ENCODE measurements at regions not wholly inside any gene's neighbourhood (a gene's known extent, or its start where the extent isn't known, plus 50 kb on each side); places are given as distances from the start of the nearest gene placed in this dataset.
"Not testable (repeated sequence)": the region's sequence is repeated elsewhere in the genome, so short reads cannot be mapped to it uniquely, and the experiment has no call there.

DNA sequence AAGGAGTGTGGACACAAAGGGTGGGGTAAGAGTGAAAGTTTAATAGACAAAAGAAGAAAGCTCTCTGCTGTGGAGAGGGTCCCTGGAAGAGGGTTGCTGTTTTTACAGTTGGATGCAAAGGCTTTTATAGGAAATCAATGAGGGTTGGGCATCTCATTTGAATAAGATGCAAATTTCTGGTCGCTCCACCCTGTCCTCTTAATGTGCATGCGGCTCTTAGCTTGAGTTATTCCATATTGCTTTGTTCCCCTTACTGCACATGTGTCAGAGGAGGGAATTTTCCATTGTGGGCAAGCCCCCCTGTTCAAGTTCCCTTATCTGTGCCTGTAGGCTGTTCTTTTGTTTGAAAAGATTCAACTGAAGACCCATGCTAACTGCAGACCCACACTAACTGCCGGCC, 326.5 kb downstream of the BCL11A start:
- DNase-seq: no peak

DNA sequence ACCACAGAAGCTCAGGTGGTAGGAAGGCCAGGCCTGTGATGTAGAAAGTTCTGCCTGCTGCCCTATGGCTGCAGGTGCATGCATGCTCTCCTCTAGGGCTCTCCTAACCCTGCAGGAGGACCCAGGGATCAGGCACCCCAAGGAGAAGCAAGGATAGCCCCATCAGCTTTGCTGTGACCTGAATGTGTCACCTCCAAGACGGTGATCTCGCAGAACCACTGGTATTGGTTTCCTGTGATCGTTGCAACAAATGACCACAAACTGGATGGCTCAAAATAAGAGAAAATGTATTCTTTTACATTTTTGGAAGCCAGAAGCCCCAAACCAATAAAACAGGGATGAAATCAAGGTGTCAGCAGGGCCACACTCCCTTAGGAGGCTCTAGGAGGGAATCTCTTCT, 327.3 kb downstream of the BCL11A start:
- DNase-seq: no peak

DNA sequence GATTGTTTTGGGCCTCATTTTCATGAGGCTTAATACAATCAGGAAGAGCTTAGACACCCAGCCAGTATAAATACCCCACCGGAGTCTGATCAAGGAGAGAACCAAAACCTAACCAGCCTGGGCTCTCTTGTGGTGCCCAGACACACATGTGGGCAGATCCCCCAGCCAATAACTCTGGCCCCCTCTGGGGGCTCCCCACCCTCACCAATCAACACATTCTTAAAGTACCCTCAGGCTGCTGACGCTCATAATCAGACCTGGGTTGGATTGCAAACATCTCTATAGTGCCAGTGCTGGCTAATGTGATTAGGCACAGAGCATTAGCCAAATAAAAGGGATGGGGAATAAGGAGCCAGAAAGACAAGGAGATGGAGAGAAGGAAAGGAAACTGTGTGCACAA, 329.6 kb downstream of the BCL11A start:
- DNase-seq: no peak

DNA sequence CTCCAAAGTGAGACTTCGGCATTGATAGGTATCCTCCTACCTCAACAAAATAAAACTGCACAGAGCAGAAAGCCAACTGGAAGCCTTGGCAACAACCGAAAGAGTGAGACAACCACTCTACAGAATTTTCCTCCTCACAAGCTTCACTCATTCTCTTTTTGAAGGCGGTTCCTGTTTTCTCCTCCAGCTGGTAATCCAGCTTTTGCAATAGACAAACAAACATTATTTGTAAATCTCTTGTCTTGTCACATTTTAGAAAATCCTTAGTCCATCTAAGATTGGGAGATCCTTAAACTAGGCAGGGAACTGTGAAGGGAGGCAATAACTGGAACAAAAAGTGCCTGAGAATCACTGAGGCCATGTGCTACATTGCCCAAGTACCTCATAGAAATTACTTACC, 332.4 kb downstream of the BCL11A start:
- DNase-seq: no peak

DNA sequence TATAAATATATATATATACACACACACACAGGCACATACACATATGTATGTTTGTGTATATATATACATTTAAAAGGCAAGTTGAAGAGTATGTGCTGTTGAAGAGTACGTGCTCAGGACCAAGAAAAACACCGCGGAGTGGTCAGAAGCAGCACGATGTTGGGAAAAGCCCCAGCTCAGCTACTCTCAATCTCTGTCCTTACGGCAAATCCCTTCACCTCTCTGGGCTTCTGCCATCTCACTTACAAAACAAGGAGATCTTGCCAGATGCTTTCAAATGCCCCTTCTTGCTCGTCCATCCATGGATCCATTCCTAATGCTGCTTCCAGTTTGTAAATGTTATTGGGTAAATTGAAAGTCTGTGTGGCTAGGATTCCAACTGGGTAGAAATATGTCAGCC, 333.9 kb downstream of the BCL11A start:
- no peak for DNase-seq

DNA sequence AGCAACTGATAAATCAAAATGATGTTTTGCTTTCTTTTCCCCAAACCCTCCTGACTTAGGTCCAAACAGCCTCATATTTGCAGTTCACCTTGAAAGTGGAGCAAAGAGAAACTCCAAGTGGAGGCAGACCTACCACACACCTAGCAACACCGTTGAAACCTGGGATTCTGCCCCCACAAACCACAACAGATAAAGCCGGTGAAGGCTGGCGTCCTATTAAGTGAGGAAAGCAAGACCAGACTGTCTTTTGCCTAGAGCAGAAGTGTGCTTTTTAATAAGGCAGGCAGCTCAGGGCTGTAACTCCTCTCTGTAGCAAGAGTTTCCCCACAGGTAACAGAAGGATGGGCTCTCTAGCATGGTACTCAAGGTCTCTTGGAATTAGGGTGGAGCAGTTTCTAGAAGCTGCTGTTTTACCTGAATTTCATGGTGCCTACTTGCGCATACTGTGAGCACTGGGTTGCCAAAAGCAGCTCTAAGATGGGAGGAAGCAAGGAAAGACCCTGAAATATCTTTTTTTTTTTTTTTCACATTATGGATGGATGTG, 336.9 kb downstream of the BCL11A start:
- no peak for DNase-seq

DNA sequence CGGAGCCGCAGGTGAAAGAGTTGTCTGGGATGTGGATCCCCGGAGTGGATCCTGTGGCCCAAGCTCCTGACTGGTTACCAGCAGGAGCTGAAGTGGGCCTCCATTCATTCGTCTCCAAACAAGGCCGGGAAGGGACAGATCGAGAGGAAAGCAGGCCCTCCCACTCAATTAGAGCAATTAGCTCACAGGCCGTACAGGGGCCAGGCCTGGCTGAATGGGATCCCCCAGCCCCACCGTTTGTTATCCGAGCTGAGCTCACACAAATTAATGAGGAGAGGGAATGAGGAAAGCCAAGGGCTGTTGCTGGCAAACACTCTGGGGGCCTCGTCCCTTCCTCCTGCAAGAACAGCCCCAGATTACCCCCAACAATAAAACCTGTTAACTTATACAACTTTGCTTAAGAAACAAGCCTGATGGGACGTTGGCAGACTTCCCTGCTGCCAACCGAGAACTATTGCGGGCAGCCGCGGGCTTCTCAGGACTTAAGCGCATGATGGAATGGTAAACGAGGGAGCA, 338.0 kb downstream of the BCL11A start:
- no peak for DNase-seq

DNA sequence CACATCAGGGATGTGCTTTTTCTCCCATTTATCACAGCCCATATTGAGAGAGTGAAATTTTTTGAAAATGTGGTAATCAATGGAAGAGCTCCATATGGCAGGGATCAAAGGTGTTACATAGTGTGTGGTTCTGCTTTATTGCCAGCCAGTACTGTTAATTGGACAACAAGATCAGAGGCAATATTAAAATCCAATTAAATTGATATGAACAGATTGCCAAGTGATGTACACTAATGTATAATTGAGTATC, 338.9 kb downstream of the BCL11A start:
- no peak for DNase-seq

DNA sequence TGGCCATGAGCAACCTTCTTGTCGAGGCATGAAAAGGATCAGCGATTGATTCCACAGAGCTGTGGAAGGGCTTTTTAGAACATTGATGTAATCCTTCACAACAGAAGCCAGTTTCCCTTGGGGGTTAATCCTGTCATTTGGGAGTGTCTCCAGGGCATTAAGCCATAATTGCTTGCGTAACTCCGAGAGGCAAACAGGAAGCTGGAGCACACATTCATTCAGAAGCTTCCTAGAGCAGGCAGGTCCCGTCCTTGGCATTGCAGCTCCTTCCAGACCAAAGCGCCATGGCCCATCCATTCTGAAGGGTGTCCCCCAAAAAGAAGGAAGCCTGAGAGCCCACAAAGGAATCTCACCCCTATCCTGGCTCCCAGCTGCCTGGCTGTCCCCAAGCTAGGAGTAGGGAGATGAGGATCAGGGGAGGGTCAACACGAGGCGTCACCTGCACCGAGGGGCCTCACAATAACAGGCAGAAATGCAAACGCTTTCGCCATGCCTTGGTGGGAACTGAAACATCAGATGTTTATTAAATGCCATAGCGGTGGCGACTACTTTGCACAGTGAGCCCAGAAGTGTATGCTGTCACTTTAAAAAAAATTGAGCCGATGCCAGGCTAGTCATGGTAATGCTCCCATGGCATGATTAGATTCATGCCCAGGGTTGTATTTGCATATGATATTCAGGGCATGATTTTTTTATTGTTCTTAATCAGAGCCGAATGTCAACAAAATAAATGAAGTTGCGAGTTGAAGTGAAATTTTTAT, 339.4 kb downstream of the BCL11A start:
- DNase-seq: peak; percentile 64

DNA sequence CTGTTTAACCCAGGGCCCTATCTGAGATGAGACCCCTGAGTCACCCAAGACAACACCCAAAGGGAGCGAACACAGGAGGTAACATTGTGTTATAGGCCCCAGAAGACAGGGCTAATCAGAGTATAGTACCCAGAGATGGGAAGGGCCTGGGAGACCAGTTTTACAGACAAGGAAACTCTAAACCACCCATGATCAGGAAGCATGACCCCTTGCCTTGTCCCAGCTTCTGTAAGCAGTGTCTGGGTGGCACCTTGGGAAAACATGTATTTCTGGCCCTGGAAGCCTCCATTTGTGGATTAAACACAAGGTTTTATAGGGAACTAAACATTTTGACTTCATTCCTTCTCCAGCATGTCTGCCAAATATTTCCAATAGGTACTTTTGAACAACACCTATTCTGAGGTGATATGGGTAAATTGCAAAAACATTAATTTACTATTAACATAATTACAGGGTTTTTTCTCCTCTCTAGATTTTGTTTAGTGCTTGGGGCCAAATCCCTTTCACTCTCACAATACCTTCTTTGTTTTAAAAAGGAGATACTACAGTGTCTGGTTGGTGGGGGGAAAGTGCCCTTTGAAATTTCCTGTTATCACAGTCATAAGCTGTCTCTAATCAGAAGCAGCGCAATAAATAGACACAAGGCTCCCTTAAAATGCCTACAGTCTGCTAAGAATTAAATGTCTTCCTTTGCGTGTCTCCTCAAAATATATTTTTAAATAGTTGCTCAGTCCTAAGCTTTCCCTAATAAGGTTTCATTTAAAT, 341.1 kb downstream of the BCL11A start:
- no peak for DNase-seq

DNA sequence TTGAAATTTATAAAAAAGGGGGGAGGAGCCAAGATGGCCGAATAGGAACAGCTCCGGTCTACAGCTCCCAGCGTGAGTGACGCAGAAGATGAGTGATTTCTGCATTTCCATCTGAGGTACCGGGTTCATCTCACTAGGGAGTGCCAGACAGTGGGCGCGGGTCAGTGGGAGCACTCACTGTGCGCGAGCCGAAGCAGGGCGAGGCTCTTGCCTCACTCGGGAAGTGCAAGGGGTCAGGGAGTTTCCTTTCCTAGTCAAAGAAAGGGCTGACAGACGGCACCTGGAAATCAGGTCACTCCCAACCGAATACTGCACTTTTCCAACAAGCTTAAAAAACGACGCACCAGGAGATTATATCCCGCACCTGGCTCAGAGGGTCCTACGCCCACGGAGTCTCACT, 364.4 kb downstream of the BCL11A start:
- not testable (repeated sequence) for DNase-seq

DNA sequence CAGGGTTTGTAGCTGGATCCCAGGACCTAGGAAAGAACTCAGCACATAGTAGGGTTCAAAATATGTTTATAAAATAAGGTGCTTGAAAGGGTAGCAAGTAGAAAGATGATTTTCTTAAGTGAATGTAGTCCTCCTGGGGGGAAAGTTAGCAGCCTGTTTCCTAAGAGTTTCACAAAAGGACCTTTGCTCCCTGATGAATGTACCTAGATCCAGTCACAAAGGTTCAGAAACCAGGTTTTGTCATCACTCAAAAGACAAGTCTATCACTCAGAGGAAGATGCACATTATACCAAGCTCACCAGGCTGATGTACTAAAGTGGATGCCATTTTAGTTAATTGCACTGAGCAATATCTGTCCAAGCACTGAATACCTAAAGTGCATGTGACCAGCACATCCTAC, 378.2 kb downstream of the BCL11A start:
- no peak for DNase-seq

DNA sequence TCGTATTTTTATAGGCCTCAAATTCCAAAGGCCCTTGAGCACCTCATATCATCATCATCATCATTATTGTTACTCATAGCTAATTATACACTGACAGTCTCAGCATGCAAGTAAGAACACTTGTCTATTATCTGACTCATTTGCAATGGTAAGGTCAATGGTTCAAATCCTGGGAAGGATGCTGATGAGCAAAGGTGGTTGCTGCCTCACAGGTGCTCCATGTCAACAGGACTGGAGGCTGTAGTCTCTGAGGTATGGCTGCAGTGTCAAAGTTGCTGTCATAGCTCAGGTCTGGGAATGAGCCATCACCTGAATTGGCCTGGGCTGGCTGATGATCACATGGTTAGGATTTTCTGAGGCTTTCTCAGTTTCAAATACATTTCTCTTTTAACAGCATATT, 379.3 kb downstream of the BCL11A start:
- DNase-seq: no peak

DNA sequence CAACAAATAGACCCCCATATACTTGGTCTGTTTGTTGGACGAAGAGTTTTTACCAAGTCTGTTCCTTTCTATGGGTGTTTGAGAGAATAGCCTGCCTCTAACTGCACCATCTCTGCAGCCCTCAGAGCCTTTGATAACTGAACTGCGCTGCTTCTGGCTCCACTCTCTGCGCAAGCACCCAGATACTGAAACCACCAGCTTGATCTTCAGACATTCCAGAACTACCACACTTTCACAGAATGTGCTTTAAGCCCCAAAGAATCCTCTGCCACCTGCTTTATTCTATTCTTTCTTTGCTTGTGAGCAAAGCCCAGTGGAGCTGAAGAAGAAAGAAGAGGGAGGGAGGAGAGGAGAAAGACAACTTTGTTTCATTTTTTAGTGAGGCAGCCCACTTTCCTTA, 380.7 kb downstream of the BCL11A start:
- no peak for DNase-seq

DNA sequence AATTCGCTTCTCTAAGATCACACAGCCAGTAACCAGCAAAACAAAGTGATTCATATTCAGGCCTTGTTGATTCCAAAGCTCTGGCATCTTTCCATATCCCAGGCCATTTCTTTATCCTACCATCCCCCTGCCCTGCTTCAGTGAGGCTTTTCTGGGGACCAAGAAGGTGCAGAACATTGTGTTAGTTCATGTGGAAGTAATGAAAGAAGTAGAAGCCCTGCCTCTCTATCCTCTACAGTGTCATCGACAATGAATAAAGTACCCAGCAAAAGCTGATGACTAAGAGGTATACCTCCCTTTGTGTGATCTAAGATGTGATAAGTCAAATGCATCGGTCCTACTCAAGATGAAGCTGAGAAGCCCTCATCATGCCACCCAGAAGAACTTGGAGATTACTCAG, 383.2 kb downstream of the BCL11A start:
- no peak for DNase-seq

DNA sequence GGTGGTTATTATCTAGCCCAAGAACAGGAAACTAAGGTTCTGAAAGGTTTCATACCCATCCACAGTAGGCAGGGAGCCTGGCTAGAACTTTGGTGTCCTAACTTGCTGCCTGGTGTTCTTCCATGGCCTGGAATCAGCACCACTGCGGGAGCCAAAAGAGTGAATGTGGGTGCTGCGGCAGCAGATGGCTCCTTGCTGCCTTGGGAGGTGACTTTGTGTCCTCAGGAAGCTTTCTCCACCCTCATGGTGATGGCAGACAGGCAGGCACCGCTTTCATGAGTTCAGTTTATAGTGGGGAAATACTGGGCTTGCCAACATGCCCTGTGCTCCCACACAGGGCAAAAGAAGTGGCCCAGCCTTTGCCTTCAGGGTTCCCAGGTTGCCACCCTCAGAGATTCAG, 385.2 kb downstream of the BCL11A start:
- DNase-seq: no peak

DNA sequence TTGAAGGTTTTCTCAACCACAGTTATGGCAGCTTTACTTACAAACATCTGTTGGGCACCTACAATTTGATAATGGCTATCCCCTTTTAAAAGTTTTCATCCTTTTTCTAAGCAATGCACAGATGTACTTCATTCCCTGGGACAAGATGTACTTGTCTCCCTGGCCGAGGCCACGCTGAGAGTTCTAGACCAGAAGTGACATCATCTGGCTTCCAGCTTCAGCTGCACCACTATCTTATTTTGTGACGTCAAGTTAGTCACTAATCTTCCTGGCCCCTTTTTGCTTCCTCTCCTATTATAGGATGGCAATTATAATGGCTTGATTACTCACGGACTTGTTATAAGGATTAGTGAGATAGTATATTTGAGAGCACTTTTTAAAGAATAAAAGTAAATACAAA, 386.4 kb downstream of the BCL11A start:
- DNase-seq: no peak

DNA sequence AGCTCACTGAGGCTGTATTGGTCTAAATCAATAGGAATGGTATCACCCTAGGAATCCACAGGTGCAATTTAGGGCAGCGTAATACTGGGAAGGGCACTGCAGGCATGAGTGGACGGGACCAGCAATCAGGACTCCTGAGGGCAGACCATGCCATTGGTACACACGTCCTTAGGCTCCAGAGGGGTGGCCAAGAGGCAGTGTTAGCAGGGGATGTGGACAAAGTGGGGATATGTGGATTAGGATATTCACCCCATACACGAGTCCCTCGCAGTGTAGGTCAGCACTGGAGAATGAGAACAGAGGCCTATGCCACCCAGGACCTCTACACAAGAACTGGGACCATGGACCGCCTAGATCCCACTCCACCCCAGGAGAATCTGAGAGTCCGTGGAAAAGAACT, 389.8 kb downstream of the BCL11A start:
- no peak for DNase-seq

DNA sequence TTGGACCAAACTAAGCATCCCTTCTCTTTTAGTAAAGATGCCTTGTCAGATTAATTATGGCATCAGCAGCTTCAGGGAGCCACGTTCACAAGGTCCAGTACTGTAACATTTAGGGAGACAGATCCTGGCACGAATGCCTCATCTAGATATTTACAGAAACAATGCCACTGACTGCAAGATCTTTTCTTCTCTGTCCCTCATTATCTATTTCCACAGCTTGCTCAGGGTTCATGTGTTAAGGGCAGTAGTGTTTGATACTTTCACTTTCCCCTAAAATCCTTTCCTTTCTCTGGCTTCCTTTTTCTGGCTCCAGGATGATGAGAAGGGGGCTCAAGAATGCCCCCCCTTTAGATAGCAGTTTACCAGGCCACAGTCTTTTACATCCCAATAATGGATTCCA, 393.9 kb downstream of the BCL11A start:
- no peak for DNase-seq

DNA sequence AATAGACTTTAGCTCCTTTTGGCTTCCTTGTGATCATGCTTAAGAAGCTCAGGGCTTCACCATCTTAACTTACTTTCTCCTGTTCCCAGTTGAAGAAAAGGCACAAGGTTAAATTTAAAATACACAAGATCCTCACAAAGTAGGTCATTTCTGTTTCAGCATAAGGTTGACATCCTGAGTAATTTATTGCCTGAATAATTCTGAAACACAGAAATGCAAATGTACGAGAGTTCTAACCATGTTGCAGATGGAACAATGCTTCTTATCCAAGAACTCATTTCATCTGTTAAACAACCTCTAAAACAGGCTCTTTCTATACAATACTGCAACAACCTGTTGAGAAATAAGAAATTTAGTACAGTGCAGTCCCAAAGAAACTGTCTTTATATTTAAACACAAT, 395.2 kb downstream of the BCL11A start:
- no peak for DNase-seq

DNA sequence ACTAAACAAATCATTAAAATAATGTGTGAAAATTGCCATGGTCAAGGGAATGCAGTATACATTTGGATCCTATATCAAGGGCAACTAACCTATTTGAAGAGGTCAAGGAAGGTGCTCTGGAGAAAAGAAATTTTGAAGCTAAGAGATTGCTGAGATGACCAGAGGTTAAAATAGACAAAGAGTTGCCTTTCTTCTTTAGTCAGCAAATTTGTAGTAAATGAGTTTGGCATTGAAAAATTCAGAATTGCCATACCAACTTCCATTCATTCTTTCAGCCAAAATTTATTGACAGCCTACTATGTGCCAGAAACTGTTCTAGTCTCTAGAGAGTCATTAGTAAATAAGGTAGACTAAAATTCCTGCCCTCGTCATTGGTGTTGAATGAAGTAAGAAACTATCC, 396.2 kb downstream of the BCL11A start:
- DNase-seq: no peak

DNA sequence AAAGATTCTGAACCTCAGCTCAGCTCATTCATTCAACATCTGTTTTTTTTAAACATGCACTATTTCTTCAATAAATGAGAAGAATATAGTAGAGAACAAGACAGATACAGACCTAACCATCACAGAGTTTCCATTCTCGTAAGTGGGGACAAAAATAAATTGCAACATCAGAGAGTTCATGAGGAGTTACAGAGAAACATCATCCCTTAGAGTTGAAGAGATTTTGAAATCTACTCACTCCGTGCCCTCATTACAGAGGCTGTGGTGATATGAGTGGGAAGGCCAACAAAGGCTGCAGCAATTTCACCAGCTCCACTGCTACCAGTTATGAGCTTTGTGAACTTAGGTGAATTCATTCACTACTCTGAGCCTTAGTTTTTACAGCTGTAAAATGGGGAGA, 399.3 kb downstream of the BCL11A start:
- DNase-seq: no peak

DNA sequence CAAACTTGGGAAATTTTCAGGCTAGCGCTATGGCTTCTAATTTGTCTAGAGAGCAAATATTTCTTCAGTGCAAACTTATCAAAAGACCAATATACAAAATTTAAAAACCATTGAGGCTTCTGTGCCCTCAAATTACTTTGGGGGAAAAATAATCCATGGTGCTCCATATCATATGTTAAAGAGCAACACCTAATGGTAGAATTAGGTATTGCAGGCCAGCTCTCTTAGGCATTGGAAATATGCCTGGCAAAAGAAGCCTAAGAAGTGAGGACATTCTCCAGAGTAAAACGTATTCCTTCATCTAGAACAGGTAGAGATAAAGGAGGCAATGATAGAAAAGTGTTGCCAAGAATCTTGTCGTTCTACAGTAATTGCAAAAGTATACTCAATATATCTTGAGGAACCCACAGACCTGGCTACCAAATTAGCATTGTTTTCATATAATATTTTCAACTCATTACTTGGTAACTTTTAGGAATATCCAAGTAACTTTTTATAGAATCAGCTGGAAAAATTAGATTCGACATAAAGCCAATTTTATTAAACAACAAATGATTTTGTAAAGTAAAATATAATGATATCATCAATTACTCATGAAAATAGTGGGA, 401.1 kb downstream of the BCL11A start:
- peak; percentile 18 for DNase-seq

DNA sequence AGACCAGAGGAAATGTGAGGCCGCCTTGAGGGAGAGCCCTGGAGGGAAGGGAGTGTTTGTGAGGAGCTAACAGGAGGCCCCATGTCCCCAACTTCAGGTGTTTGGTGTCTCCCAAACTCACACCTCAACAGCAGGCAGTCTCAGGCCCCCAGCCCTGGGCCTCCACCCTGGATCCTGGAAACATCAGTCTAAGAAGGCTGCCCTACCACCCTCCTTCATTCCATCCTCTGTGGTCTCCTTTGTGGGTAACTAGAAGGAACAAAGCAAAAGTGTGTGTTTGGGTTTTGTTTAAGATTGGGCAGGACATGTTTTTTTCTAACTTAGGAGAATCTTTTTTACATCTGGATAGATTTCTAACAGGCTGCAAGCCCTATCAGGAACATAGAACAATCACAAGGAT, 404.3 kb downstream of the BCL11A start:
- DNase-seq: no peak

Data from fibroblast of skin of right quadriceps (primary cell).